Trophoblast cell (in vitro differentiated cells and primary cell): ENCODE measurements at regions not wholly inside any gene's neighbourhood (a gene's known extent, or its start where the extent isn't known, plus 50 kb on each side); places are given as distances from the start of the nearest gene placed in this dataset.

Experiments
- DNase-seq, 2 donors: peaks; one replicate each; pipeline ENCODE4 v3.0.0-alpha.2; 2016
- H2AFZ ChIP-seq: 2 replicates; pipeline ENCODE4 v1.6.1; 2013; ENCODE audit warnings: low read length, moderate library complexity, mild to moderate bottlenecking; ENCODE audit not compliant: insufficient read depth, poor library complexity
- H2AK5ac ChIP-seq: 2 replicates; pipeline ENCODE4 v1.6.1; 2013; ENCODE audit warnings: mild to moderate bottlenecking, low read length
- H2BK120ac ChIP-seq: 2 replicates; pipeline ENCODE4 v1.6.1; 2013; ENCODE audit warnings: low read length, mild to moderate bottlenecking, moderate library complexity; ENCODE audit not compliant: insufficient read depth, poor library complexity
- H2BK12ac ChIP-seq: 2 replicates; pipeline ENCODE4 v1.6.1; 2013; ENCODE audit warnings: mild to moderate bottlenecking, low read length, moderate library complexity
- H2BK5ac ChIP-seq: 2 replicates; pipeline ENCODE4 v1.6.1; 2013; ENCODE audit warnings: low read length, low read depth, moderate library complexity, mild to moderate bottlenecking; ENCODE audit not compliant: poor library complexity
- H3K14ac ChIP-seq: 2 replicates; pipeline ENCODE4 v1.6.1; 2013; ENCODE audit warnings: mild to moderate bottlenecking, low read length
- H3K18ac ChIP-seq: 2 replicates; pipeline ENCODE4 v1.6.1; 2013; ENCODE audit warnings: mild to moderate bottlenecking, low read length
- H3K23ac ChIP-seq: 2 replicates; pipeline ENCODE4 v1.6.1; 2013; ENCODE audit warnings: low read length
- H3K27ac ChIP-seq: 2 replicates; pipeline ENCODE4 v1.5.1; 2013; ENCODE audit warnings: low read depth, mild to moderate bottlenecking, inconsistent platforms, low read length, moderate library complexity
- H3K27me3 ChIP-seq: 2 replicates; pipeline ENCODE4 v1.6.1; 2013; ENCODE audit warnings: inconsistent platforms, mild to moderate bottlenecking, low read length, moderate library complexity; ENCODE audit not compliant: insufficient read depth
- H3K36me3 ChIP-seq, 2 experiments: 1 replicate in 1 of 2; 2 replicates in 1 of 2; pipeline ENCODE4 v1.6.1; 2013; ENCODE audit warnings: low read length in 2 of 2, mild to moderate bottlenecking in 2 of 2, moderate library complexity in 1 of 2; ENCODE audit not compliant: insufficient read depth in 2 of 2, control insufficient read depth in 1 of 2
- H3K4ac ChIP-seq: 2 replicates; pipeline ENCODE4 v1.6.1; 2013; ENCODE audit warnings: low read depth, mild to moderate bottlenecking, low read length, moderate library complexity
- H3K4me1 ChIP-seq, 2 experiments: 1 replicate in 1 of 2; 2 replicates in 1 of 2; pipeline ENCODE4 v1.6.1; 2013; ENCODE audit warnings: low read length in 2 of 2, mild to moderate bottlenecking in 2 of 2, moderate library complexity in 1 of 2; ENCODE audit not compliant: insufficient read depth in 2 of 2, control insufficient read depth in 1 of 2
- H3K4me2 ChIP-seq: 2 replicates; pipeline ENCODE4 v1.6.1; 2013; ENCODE audit warnings: inconsistent platforms, mild to moderate bottlenecking, low read length, moderate library complexity
- H3K4me3 ChIP-seq: 2 replicates; pipeline ENCODE4 v1.5.1; 2013; ENCODE audit warnings: mild to moderate bottlenecking, low read depth, low read length, inconsistent platforms
- H3K79me1 ChIP-seq: one replicate; pipeline ENCODE4 v1.6.1; 2013; ENCODE audit warnings: low read length
- H3K79me2 ChIP-seq: 2 replicates; pipeline ENCODE4 v1.6.1; 2013; ENCODE audit warnings: low read length, mild to moderate bottlenecking; ENCODE audit not compliant: control insufficient read depth, insufficient read depth, poor library complexity
- H3K9ac ChIP-seq: 2 replicates; pipeline ENCODE4 v1.6.1; 2013; ENCODE audit warnings: mild to moderate bottlenecking, low read length
- H3K9me3 ChIP-seq: 2 replicates; pipeline ENCODE4 v1.6.1; 2013; ENCODE audit warnings: low read depth, mild to moderate bottlenecking, control low read depth, inconsistent platforms, low read length; ENCODE audit not compliant: insufficient read depth
- H4K12ac ChIP-seq: 2 replicates; pipeline ENCODE4 v1.6.1; 2013; ENCODE audit warnings: low read depth, mild to moderate bottlenecking, low read length, moderate library complexity
- H4K8ac ChIP-seq: 2 replicates; pipeline ENCODE4 v1.6.1; 2013; ENCODE audit warnings: low read depth, mild to moderate bottlenecking, low read length, moderate library complexity
- H4K91ac ChIP-seq: one replicate; pipeline ENCODE4 v1.6.1; 2013; ENCODE audit warnings: low read depth, mild to moderate bottlenecking, low read length, moderate library complexity
- WGBS: extraction: QIAGEN DNeasy Blood & Tissue Kit; methylation state at CpG from one replicate; pipeline ENCODE4 v1.1.7; 2013; ENCODE audit warnings: missing lambda C conversion rate; ENCODE audit not compliant: insufficient read length, insufficient coverage; ENCODE audit errors: extremely low coverage; 5-methylcytosine and 5-hydroxymethylcytosine counted together

- peak overlapping the region; percentile 83 for H3K9ac ChIP-seq
- H2AK5ac ChIP-seq = peak overlapping the region; percentile 30
- H3K27me3 ChIP-seq = no peaks in the 10 kb centered on the region
- DNase-seq = peak; percentile 64 to 85
- no peaks in the 10 kb centered on the region for H3K9me3 ChIP-seq
- no peaks in the 10 kb centered on the region for H3K36me3 ChIP-seq
- H4K12ac ChIP-seq = peak overlapping the region; percentile 46
- peak overlapping the region; percentile 99 for H2AFZ ChIP-seq
- H3K27ac ChIP-seq = peak overlapping the region; percentile 12
- peak overlapping the region; percentile 100 for H3K18ac ChIP-seq
- H3K4me1 ChIP-seq = peaks cover 2 to 4% of the 10 kb centered on the region in 2 experiments
- peak overlapping the region; percentile 78 for H3K4me2 ChIP-seq
- H2BK5ac ChIP-seq = peak overlapping the region; percentile 60
- H4K8ac ChIP-seq = peak overlapping the region; percentile 100
- peak overlapping the region; percentile 81 for H3K4me3 ChIP-seq
- H3K14ac ChIP-seq = peak overlapping the region; percentile 99
- peak overlapping the region; percentile 97 for H3K4ac ChIP-seq
- peaks cover 7% of the 10 kb centered on the region for H3K79me1 ChIP-seq
- H3K23ac ChIP-seq = no peak overlapping the region
- H2BK120ac ChIP-seq = peak overlapping the region; percentile 99
- no CpG with 5 or more reads among the region's 63 CpGs for WGBS
- H2BK12ac ChIP-seq = peak overlapping the region; percentile 97
- peaks cover 4% of the 10 kb centered on the region for H3K79me2 ChIP-seq
- peak overlapping the region; percentile 99 for H4K91ac ChIP-seq
These were observed 350.0 kb upstream of the ARGLU1 start for GRCh38 chr13:106917673-106918556.

GRCh38 chr13:106917024-106917571 lies 349.2 kb upstream of the ARGLU1 start:
- WGBS = no CpG with 5 or more reads among the region's 33 CpGs
- H3K4me2 ChIP-seq = peak overlapping the region; percentile 78
- no peak overlapping the region for H3K27ac ChIP-seq
- no peak overlapping the region for H3K9ac ChIP-seq
- no peaks in the 10 kb centered on the region for H3K27me3 ChIP-seq
- no peaks in the 10 kb centered on the region for H3K36me3 ChIP-seq
- no peak overlapping the region for H2BK5ac ChIP-seq
- no peak overlapping the region for H3K18ac ChIP-seq
- peaks cover 4% of the 10 kb centered on the region for H3K79me2 ChIP-seq
- peak overlapping the region; percentile 22 for H3K4ac ChIP-seq
- peak overlapping the region; percentile 89 for H4K8ac ChIP-seq
- no peak overlapping the region for H2BK12ac ChIP-seq
- H2BK120ac ChIP-seq = no peak overlapping the region
- peaks cover 2 to 4% of the 10 kb centered on the region in 2 experiments for H3K4me1 ChIP-seq
- no peaks in the 10 kb centered on the region for H3K9me3 ChIP-seq
- peaks cover 7% of the 10 kb centered on the region for H3K79me1 ChIP-seq
- H4K12ac ChIP-seq = peak overlapping the region; percentile 36
- no peak overlapping the region for H2AFZ ChIP-seq
- H3K4me3 ChIP-seq = peak overlapping the region; percentile 81
- no peak overlapping the region for H2AK5ac ChIP-seq
- peak overlapping the region; percentile 42 for H4K91ac ChIP-seq
- DNase-seq = no peak
- H3K23ac ChIP-seq = no peak overlapping the region
- no peak overlapping the region for H3K14ac ChIP-seq

- H2AFZ ChIP-seq = no peak overlapping the region
- no peak overlapping the region for H3K4me3 ChIP-seq
- H3K23ac ChIP-seq = no peak overlapping the region
- H2AK5ac ChIP-seq = no peak overlapping the region
- WGBS = 100% methylated on average over 1 of the region's 15 CpGs
- H3K4me1 ChIP-seq = peaks cover 2 to 4% of the 10 kb centered on the region in 2 experiments
- H3K14ac ChIP-seq = no peak overlapping the region
- peak overlapping the region; percentile 25 for H3K4me2 ChIP-seq
- H3K18ac ChIP-seq = no peak overlapping the region
- H3K79me2 ChIP-seq = peaks cover 4% of the 10 kb centered on the region
- no peaks in the 10 kb centered on the region for H3K36me3 ChIP-seq
- no peaks in the 10 kb centered on the region for H3K27me3 ChIP-seq
- no peaks in the 10 kb centered on the region for H3K9me3 ChIP-seq
- no peak overlapping the region for H2BK12ac ChIP-seq
- H3K4ac ChIP-seq = no peak overlapping the region
- H3K79me1 ChIP-seq = peaks cover 7% of the 10 kb centered on the region
- H3K27ac ChIP-seq = no peak overlapping the region
- no peak overlapping the region for H4K12ac ChIP-seq
- no peak overlapping the region for H3K9ac ChIP-seq
- H4K8ac ChIP-seq = no peak overlapping the region
- no peak overlapping the region for H2BK120ac ChIP-seq
- DNase-seq = no peak
- H4K91ac ChIP-seq = no peak overlapping the region
- no peak overlapping the region for H2BK5ac ChIP-seq
These were observed 348.5 kb upstream of the ARGLU1 start for GRCh38 chr13:106916329-106916976.

GRCh38 chr13:106915146-106915545 lies 347.2 kb upstream of the ARGLU1 start:
- Histone ChIP-seq H2AFZ (no peak overlapping the region), H3K79me2 (peaks cover 4% of the 10 kb centered on the region), H4K91ac (no peak overlapping the region), H3K18ac (no peak overlapping the region), H3K14ac (no peak overlapping the region), H3K27ac (peak overlapping the region; percentile 42), H2BK12ac (no peak overlapping the region), H3K9me3 (no peaks in the 10 kb centered on the region), H3K9ac (no peak overlapping the region), H3K4ac (no peak overlapping the region), H4K8ac (no peak overlapping the region), H2AK5ac (no peak overlapping the region), H3K79me1 (peaks cover 7% of the 10 kb centered on the region), H3K4me3 (no peak overlapping the region), H3K23ac (no peak overlapping the region), H4K12ac (no peak overlapping the region), H3K36me3 (no peaks in the 10 kb centered on the region), H2BK5ac (no peak overlapping the region), H3K4me2 (no peak overlapping the region), H2BK120ac (no peak overlapping the region), H3K27me3 (no peaks in the 10 kb centered on the region), H3K4me1 (peaks cover 2 to 4% of the 10 kb centered on the region in 2 experiments)
- no CpG with 5 or more reads among the region's 3 CpGs for WGBS
- peak; percentile 35 to 86 for DNase-seq
